HG02840 (cell line): ENCODE measurements at regions not wholly inside any gene's neighbourhood (a gene's known extent, or its start where the extent isn't known, plus 50 kb on each side); places are given as distances from the start of the nearest gene placed in this dataset.

Experiments used
- ATAC-seq: cut with Tn5 transposase; IDR thresholded peaks from one replicate; pipeline ENCODE4 v1.9.1; 2021; ENCODE audit warnings: mild to moderate bottlenecking, moderate library complexity, moderate number of reproducible peaks; ENCODE audit not compliant: unreplicated experiment, low FRiP score

DNA sequence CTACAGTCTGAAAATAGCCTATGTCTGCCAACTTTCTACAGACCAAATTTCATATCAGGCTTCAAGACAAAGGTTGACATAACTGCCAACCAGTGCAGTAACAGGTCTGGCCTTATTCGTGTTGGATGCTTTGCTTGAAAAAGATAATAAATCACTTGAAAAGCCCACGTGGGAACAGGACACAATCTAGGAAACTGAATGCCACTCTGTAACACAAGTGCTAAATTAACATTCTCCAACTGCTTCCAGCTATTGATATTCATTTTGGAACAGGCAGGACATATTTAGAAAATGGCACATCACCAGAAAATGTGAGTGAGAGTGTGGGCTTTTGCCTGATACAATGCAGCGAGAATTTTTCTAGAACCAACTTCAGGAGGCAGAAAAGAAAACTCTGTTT, 165.9 kb upstream of the CCDC150 start:
- ATAC-seq: no peak

DNA sequence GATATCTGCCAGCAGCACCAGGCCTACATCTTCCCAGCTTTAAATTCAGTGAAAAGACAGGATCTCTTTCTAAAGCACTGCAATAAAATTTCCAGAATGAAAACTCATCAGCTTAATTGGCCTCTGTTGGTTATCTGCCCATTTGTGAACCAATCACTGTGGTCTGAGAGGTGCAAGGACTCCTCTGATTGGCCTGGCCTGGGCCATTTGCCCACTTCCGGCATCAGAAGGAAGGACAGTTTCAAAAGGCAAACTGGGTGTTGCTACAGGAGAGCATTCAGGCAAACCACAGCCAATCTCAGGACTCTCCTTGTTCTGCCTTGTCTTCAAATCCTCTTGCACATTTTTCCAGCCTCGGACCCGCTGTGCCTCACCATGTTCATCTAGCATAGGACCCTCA, 163.9 kb upstream of the CCDC150 start:
- ATAC-seq: no peak

DNA sequence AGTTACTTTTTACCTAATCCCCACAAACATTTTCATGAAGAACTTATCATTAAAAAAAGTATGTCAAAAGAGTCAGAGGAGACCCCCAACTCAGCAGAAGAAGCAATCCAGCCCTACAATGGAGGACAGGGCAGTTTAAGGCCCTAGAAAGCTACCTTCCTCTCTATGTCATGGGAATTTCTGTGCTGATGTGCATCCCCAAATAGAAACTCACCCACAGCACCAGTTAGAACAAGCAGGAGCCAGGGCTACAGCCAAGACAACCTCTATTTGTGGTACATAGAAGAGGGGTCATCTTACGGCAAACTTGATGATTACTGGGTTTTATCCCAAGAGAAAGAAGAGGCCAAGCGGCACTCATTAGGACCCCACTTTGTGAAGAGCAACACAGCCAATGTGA, 160.9 kb upstream of the CCDC150 start:
- no peak for ATAC-seq

DNA sequence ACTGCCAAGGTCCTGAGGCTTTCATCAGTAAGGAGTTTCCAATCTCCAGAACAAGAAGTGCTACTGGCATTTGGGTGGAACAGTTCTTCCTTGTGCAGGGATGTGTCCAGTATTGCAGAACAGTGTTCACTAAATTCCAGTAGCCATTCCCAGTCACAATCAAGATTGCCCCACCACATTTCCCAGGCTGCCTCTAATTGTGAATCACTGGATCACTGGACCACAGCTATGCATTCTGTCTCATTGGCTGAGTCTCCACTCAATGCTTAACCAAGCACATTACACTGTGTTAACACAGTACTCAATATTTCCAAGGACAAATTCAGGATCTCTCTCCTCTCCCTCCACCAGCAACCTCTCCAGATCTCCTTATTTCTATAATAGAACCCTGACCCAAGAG, 160.2 kb upstream of the CCDC150 start:
- ATAC-seq: no peak

DNA sequence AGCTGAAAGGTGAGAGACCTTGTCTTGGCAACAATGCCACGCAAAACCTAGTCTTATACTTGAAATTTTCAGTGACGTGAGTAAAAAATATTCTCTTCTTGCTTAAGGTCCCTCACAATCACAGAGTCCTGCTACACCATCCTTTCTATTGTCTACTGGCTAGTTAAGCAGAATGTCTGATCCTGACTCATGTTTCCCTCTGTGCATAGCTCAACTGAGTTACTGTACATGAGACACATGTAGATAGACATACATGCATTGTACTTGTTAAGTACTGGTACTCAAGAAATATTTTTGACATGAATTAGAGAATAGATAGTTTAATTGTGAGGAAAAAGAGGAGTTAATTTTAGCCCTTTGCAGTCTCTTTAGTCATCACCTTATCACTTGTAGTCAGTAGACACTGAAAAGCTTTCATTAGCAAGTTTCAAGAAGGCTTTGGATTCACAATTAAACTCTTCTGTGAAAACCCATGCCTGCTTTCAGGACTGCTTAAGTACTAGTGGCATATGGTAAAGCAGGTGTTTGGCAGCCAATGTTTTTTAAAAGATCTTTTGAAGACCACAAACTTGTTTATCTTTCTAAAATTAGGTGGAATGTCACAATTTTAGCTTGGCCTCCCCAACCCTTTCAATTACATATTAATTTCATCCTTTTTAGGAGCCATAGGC, 158.7 kb upstream of the CCDC150 start:
- ATAC-seq: no peak

DNA sequence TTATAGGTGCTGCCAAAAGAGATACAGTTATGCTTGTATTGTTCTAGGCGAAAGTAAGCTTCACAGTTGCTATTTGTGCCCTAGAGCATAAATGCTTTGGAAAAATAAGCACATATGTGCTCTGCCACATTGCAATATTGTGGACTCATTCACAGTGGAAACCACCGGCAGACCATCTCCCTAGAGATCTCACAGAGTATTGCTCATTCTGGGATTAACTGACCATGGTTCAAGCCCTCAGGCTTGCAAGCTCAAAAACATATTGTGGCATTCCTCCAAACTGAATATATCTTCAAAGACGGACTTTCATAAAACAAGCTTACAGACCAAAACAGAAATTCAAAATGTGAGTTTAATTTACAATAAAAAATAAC, 158.2 kb upstream of the CCDC150 start:
- no peak for ATAC-seq

DNA sequence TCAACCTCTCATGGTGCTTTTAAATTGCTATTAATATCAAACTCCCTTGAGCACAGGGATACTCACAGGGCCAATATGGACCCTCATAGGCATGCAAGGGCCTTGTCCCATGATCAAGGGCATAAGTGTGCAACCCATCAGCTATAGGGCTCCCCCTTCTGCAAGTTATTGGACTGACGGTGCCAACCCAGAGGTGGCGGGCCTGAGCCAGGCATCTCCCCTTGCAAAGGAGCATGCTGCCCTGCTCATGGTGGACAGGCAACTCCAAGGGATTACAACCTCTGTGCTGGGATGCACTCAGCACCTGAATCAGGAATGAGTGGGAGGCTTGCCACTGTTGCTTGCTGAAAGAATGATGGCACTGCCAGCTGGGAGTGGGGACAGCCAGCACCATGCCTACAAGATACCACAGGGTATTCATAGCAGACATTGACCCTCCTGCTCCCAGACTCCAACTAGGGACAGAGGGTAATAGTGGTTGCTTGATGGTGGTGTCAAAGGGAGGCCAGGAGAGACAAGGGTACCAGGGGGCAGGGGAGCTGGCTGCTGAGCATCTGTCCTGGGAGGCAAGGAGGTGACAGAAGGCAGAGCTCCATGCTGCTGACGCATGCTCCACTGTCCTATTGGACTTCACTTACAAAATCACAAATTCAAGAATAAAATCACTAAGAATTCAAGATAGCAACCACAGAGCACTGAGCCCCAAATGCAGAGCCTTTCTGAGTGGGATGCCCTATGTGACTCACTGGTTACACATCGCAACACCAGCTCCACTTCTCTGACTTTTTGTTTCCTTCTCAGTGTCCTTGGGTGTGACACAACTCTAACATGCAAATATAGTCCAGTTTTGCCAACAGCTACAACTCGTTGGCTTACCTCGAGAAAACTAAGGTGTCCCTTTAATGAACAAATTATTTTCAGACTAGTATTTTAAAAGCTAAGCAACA, 157.1 kb upstream of the CCDC150 start:
- no peak for ATAC-seq

DNA sequence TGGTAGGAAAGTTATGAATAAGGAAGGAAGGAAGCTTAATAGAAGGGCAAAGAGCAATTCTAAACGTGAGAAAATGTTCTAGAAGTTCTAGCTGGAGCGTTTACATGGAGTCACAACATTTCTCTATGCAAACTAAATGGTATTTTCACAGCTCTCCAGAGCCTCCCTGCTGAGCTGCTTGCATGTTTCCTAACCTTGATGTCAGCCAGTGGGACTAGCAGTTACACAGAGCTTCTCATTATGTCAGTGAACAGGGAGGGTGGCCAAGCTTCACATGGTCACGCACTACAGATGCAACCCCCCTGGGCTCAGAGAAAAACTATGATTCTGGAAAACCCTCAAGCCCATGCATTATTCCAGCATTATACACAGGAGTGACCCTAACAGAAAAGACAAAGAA, 153.4 kb upstream of the CCDC150 start:
- no peak for ATAC-seq

DNA sequence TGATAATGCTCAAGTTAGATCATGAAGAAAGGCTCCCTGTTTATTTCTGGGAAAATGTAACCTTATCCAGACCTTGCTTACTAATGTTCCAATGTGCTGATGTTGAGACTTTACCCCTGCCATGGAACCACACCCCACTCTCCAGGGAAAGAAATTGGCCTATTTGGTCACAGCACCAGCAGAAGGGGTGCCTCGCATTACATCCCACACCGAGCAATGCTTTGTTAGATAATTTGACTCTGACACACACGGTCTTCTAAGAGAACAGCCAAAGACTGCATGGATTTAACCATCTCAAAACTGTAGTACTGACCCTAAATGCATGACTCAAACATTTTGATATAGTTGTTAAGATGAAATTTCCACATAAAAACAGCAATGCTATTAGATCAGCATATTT, 152.1 kb upstream of the CCDC150 start:
- no peak for ATAC-seq

DNA sequence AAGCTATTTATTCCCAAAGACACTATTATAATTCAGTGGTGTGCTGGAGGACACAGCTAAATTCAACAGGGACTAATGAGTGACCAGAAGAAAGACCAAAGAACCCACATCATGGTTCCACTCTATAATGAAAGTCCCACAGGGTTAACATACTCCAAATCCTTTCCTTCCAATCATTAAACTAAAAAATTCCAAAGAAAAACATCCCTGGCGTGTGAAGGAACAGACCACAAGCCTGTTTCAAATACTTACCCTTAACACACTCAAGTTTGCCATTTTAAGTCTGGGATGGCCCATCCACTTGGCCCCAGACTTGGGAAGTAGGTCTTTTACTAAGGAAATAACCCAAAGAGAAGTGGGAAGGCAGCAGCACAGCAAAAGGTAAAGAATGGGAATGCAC, 150.1 kb upstream of the CCDC150 start:
- no peak for ATAC-seq

DNA sequence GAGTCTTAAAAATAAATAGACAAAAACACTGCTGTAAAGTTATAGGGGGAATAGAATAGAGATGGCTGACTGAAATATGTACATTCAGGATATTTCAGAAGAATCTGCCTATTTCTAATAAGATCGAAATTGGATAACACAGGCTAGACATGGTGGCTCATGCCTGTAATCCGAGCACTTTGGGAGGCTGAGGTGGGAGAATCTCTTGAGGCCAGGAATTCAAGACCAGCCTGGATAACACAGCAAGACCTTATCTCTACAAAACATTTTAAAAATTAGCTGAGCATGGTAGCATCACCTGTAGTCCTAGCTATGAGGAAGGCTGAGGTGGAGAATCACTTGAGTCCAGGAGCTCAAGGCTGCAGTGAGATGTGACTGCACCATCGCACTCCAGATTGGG, 146.6 kb upstream of the CCDC150 start:
- no peak for ATAC-seq

DNA sequence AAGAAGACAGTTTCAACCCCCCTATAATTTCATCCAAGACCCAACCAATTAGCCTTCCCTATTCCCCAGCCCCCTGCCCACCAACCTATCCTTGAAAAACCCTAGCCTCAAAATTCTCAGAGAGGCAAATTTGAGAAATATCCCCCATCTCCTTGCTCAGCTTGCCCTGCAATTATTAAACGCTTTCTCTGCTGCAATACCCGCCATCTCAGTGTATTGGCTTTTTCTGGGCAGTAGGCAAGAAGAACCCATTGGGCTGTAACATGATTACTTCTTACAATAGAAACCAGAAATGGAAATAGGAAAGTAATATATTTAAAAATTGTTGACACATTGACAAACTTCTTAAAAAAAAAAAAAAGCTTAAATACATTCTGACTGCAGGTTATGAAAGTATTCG, 140.6 kb upstream of the CCDC150 start:
- no peak for ATAC-seq

DNA sequence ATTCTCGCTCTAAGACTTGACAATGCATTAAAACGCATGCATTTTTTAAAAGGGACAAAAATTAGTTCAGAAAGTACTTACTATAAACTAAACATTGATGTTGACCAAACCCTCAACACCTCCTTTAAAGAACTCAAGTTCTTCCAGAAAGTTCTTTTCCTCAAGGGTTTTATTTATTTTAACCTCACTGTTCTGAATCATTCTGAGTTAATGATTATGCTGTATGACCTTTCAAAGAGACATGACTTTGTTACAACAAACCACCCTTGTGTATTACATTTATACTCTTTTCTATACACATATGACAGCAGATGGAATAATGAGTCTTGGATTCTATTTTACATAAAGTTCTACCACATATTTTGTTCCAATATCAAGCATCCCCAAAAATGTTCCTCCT, 139.8 kb upstream of the CCDC150 start:
- ATAC-seq: no peak

DNA sequence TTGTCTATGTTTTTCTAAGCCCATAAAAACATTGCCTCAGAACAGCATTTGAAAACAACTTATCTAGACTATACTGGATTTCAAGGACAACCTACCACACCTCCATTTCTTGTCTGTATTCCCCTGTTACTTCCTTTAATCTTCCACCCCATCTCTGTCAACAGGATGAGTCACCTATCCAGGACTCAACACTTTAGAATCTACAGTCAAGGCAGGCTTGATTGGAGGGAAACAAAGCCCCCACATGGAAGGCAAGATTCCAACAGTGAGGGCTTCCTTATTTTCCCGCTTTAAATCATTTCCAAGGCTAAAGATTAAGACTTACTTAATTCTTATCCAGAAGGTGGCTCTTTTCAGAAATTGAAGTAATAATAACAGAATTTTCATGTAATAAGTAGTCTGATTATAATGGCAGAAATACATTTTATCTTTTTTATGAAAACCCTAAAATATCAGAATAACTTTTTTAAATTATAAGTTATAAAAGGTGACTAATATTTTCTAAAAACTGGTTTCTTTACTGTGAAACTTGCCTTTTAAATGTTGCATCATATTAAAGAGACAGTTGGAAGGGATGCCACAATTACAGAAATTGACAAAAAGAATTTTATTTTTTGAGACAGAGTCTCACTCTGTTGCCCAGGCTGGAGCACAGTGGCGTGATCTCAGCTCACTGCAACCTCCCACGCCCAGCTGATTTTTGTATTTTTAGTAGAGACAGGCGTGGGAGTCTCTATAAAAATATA, 138.7 kb upstream of the CCDC150 start:
- no peak for ATAC-seq

DNA sequence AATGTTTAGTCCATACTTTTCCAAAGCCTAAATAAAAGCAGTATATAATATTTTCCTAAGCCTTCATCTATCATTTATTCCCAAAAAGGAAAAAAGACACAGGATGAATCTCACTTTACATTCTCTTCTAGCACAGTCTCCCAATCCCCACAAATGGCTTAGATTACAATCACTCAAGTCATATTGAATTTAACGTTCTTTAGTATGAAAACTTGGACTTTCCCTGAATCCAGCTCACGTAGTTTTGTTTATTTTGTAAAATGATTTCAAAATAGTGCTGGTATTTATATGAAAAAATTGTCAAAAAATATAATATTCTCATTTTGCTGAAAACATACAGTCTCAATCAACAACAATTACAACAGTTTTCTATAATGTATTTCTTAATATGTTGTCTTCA, 137.7 kb upstream of the CCDC150 start:
- no peak for ATAC-seq

DNA sequence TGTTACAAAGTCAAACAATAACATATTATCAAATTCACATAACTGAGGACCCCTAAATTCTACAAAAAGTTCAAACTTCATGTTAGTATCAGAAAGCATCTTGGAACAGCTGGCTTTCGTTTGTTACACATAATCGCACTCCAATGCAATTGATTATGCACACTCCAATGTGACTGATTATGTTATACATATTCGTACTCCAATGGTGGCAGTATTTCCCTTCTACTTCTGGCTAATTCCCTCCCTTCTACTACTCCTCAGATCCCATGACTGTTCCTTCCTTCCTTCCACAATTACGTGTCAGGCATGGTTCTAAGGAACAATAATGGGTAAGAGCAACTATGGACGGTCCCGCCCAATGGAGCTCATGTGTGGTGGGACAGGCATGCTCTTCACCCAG, 137.1 kb upstream of the CCDC150 start:
- ATAC-seq: no peak

DNA sequence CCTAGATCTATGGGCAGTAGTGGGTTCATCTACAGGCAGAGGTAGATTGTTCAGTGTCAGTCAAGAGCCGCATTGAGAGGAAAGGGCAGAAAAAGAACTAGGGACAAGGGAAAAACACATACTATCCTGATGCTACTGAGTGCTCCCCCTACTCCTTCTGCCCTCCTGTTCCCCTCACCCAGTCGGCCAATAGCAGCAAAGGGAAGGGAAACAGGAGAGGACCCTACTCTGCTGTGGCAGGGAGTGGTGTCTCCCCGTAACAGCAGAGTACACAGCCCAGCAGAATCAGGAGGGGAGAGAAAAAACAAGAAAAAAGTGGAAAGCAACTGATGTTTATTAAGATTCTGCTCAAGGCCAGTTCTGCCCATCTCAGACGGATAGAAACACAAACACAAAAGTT, 136.1 kb upstream of the CCDC150 start:
- no peak for ATAC-seq

DNA sequence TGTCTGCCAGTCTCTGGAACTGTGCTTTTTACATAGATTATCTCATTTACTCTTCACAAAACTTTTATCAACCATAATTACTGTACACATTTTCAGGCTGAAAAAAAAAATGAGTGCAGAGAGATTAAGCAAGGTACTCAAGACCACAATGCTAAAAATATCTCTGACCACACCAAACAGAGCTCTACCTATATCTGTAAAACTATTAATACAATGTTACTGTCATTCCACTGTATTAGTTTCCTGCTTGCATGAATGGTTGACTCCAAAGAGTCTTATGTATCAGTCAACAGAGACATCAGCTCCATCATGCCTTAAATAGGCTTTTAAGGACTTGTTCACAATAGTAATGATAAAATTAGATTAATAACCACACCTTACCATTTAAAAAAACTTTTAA, 134.7 kb upstream of the CCDC150 start:
- no peak for ATAC-seq

DNA sequence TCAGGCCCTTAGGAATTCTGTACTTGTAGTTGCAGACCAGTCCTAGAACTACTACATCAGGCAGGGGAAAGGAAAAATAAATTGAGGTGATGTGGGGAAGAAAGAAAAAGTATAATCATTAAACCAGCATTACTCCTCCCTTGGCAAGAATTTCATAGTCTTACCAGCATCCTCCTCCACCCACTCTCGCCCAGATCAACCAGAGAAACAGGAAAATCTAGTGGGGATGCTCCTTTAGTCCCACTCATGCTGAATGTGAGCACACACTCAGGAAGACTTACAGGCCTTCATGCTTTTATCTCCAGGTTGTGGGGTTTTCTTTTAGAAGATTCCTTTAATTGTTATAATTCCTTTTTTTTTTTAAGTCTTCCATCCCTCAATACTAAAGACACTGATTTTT, 129.3 kb upstream of the CCDC150 start:
- ATAC-seq: no peak

DNA sequence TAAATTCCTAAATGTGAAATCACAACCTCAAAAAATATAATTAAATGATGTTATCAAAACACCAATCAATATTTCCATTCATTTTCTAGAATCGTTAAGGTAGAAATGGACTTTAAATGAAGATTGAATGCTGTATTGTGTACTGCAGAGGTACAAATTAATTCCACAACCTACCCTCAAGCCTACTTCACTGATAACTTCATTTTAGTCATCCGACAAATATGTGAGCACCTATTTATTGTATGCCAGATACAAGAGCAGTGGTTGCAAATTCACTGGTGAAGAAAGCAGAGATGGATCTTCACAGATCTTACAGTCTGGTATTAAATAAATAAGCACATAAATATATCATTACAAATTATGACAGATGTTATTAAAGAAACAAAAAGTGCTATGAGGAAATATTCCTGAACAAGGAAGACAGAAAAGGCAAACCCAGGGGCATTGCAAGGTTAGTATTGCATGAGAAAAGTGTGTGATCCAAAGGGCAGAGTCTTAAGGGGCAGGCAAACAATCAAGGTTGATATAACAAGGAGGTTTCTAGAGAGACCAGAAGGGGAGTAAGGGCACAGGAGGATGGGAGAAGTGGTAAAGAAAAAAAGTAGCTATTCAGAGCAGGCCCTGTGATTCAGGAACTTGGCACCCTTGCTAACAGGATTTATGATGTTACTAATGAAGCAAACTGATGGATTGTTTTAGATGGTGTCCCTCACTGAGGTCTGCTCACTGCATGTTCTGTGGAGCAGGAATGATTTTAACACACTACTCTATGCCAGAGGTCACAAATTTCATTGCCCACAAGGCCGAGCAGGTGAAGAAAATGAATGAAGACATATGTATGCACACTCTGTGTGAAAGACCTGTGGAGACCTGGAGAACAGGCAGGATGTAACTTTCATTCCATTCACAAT, 128.0 kb upstream of the CCDC150 start:
- no peak for ATAC-seq
